H9 (cell line): ENCODE measurements at regions not wholly inside any gene's neighbourhood (a gene's known extent, or its start where the extent isn't known, plus 50 kb on each side); places are given as distances from the start of the nearest gene placed in this dataset.

Experiments used
- DNase-seq: peaks from one replicate; pipeline ENCODE4 v3.0.0-alpha.2; 2017
- H2AFZ ChIP-seq: one replicate; pipeline ENCODE4 v1.6.1; 2013; ENCODE audit warnings: mild to moderate bottlenecking, low read length, control low read depth, moderate library complexity
- H2AK5ac ChIP-seq: 2 replicates; pipeline ENCODE4 v1.6.1; 2013; ENCODE audit warnings: low read length, control low read depth, mixed read lengths; ENCODE audit not compliant: insufficient read length
- H2BK120ac ChIP-seq: one replicate; pipeline ENCODE4 v1.6.1; 2013; ENCODE audit warnings: low read depth, mild to moderate bottlenecking, low read length, control low read depth, inconsistent platforms; ENCODE audit not compliant: poor library complexity, severe bottlenecking
- H2BK12ac ChIP-seq: 2 replicates; pipeline ENCODE4 v1.6.1; 2013; ENCODE audit warnings: low read length, control low read depth, mixed read lengths, low read depth; ENCODE audit not compliant: insufficient read length
- H2BK15ac ChIP-seq: 2 replicates; pipeline ENCODE4 v1.6.1; 2013; ENCODE audit warnings: low read depth, low read length, control low read depth
- H2BK20ac ChIP-seq: one replicate; pipeline ENCODE4 v1.6.1; 2013; ENCODE audit warnings: low read depth, mild to moderate bottlenecking, low read length, control low read depth, inconsistent platforms; ENCODE audit not compliant: poor library complexity, severe bottlenecking
- H2BK5ac ChIP-seq: 2 replicates; pipeline ENCODE4 v1.6.1; 2013; ENCODE audit warnings: low read length, control low read depth, mixed read lengths; ENCODE audit not compliant: insufficient read length
- H3K14ac ChIP-seq: 2 replicates; pipeline ENCODE4 v1.6.1; 2013; ENCODE audit warnings: low read length, control low read depth; ENCODE audit not compliant: insufficient read depth
- H3K18ac ChIP-seq: 2 replicates; pipeline ENCODE4 v1.6.1; 2013; ENCODE audit warnings: low read depth, mild to moderate bottlenecking, mixed read lengths, low read length, control low read depth; ENCODE audit not compliant: insufficient read length
- H3K23ac ChIP-seq: 2 replicates; pipeline ENCODE4 v1.6.1; 2013; ENCODE audit warnings: low read length, control low read depth, mixed read lengths, low read depth; ENCODE audit not compliant: insufficient read length
- H3K23me2 ChIP-seq: 2 replicates; pipeline ENCODE4 v1.6.1; 2013; ENCODE audit warnings: low read depth, mild to moderate bottlenecking, mixed read lengths, low read length, control low read depth; ENCODE audit not compliant: insufficient read length, poor library complexity, severe bottlenecking
- H3K27ac ChIP-seq: 2 replicates; pipeline ENCODE4 v1.5.1; 2013; ENCODE audit warnings: low read length, control low read depth, mixed read lengths, low read depth; ENCODE audit not compliant: insufficient read length
- H3K27me3 ChIP-seq: 2 replicates; pipeline ENCODE4 v1.6.1; 2013; ENCODE audit warnings: low read length, control low read depth, inconsistent platforms; ENCODE audit not compliant: insufficient read depth
- H3K4ac ChIP-seq: 2 replicates; pipeline ENCODE4 v1.6.1; 2013; ENCODE audit warnings: low read depth, mild to moderate bottlenecking, control low read depth, inconsistent platforms, low read length, moderate library complexity
- H3K4me1 ChIP-seq: 2 replicates; pipeline ENCODE4 v1.6.1; 2013; ENCODE audit warnings: low read length, control low read depth, inconsistent platforms; ENCODE audit not compliant: insufficient read depth
- H3K4me2 ChIP-seq: 2 replicates; pipeline ENCODE4 v1.6.1; 2013; ENCODE audit warnings: low read length, control low read depth, mixed read lengths; ENCODE audit not compliant: insufficient read length, insufficient read depth
- H3K56ac ChIP-seq: 2 replicates; pipeline ENCODE4 v1.6.1; 2013; ENCODE audit warnings: low read depth, mild to moderate bottlenecking, mixed read lengths, low read length, control low read depth; ENCODE audit not compliant: insufficient read length
- H3K79me1 ChIP-seq: 2 replicates; pipeline ENCODE4 v1.6.1; 2013; ENCODE audit warnings: low read depth, mild to moderate bottlenecking, moderate library complexity, low read length, control low read depth, inconsistent platforms; ENCODE audit not compliant: insufficient read depth, poor library complexity, severe bottlenecking
- H3K79me2 ChIP-seq: 2 replicates; pipeline ENCODE4 v1.6.1; 2013; ENCODE audit warnings: low read length, control low read depth, inconsistent platforms; ENCODE audit not compliant: insufficient read depth
- H3K9ac ChIP-seq: 2 replicates; pipeline ENCODE4 v1.6.1; 2013; ENCODE audit warnings: low read length, control low read depth, mixed read lengths; ENCODE audit not compliant: insufficient read length; ENCODE audit errors: extremely low read depth
- H3K9me3 ChIP-seq: one replicate; pipeline ENCODE4 v1.6.1; 2013; ENCODE audit warnings: low read depth, low read length, inconsistent platforms; ENCODE audit not compliant: control insufficient read depth
- H3T11ph ChIP-seq: one replicate; pipeline ENCODE4 v1.6.1; 2013; ENCODE audit warnings: mild to moderate bottlenecking, low read length, control low read depth, inconsistent platforms
- H4K20me1 ChIP-seq: one replicate; pipeline ENCODE4 v1.6.1; 2013; ENCODE audit not compliant: control insufficient read depth, insufficient read length, insufficient read depth
- H4K5ac ChIP-seq: 2 replicates; pipeline ENCODE4 v1.6.1; 2013; ENCODE audit warnings: low read depth, mild to moderate bottlenecking, mixed read lengths, low read length, control low read depth; ENCODE audit not compliant: insufficient read length
- H4K8ac ChIP-seq: replicated peaks from 2 replicates; pipeline ENCODE4 v1.6.1; 2013; ENCODE audit warnings: low read length, control low read depth, mixed read lengths, low read depth; ENCODE audit not compliant: insufficient read length
- H4K91ac ChIP-seq: 2 replicates; pipeline ENCODE4 v1.6.1; 2013; ENCODE audit warnings: low read depth, mild to moderate bottlenecking, moderate library complexity, mixed read lengths, low read length, control low read depth; ENCODE audit not compliant: insufficient read length
- H3K27ac Mint-ChIP-seq, 3 experiments: 2 replicates in 2 of 3; 3 replicates in 1 of 3; pipeline ENCODE4 v1.8.0; 2020 to 2021; ENCODE audit warnings: mixed read lengths in 3 of 3, mild to moderate bottlenecking in 1 of 3, moderate library complexity in 1 of 3
- H3K27me3 Mint-ChIP-seq: 2 replicates; pipeline ENCODE4 v1.8.0; 2021; ENCODE audit warnings: low read depth, mild to moderate bottlenecking, moderate library complexity, mixed read lengths
- H3K36me3 Mint-ChIP-seq, 3 experiments: 2 replicates in 2 of 3; 3 replicates in 1 of 3; pipeline ENCODE4 v1.8.0; 2020 to 2021; ENCODE audit warnings: low read depth in 3 of 3, mixed read lengths in 3 of 3; ENCODE audit not compliant: insufficient read depth in 1 of 3
- H3K4me1 Mint-ChIP-seq, 2 experiments: 2 replicates each; pipeline ENCODE4 v1.8.0; 2020; ENCODE audit warnings: mixed read lengths in 2 of 2
- H3K4me3 Mint-ChIP-seq, 2 experiments: 2 replicates in 1 of 2; 3 replicates in 1 of 2; pipeline ENCODE4 v1.8.0; 2020 to 2021; ENCODE audit warnings: mild to moderate bottlenecking in 2 of 2, mixed read lengths in 2 of 2, moderate library complexity in 1 of 2
- H3K9me3 Mint-ChIP-seq, 2 experiments: 2 replicates in 1 of 2; 3 replicates in 1 of 2; pipeline ENCODE4 v1.8.0; 2020; ENCODE audit warnings: mild to moderate bottlenecking in 2 of 2, mixed read lengths in 2 of 2, moderate library complexity in 1 of 2
- WGBS: extraction: QIAGEN DNeasy Blood & Tissue Kit; methylation state at CpG from one replicate; pipeline ENCODE4 v1.1.7; 2013; ENCODE audit warnings: missing lambda C conversion rate, low lambda C conversion rate, mixed read lengths; ENCODE audit not compliant: insufficient read length; ENCODE audit errors: extremely low coverage; 5-methylcytosine and 5-hydroxymethylcytosine counted together
- TF ChIP-seq, protein P1 (sequence below): fragments of 200-600 bp; sonication (generic); conservative IDR thresholded peaks from 3 replicates; pipeline ENCODE4 v1.8.0; 2021; ENCODE audit warnings: antibody characterized with exemption, mild to moderate bottlenecking

DNA sequence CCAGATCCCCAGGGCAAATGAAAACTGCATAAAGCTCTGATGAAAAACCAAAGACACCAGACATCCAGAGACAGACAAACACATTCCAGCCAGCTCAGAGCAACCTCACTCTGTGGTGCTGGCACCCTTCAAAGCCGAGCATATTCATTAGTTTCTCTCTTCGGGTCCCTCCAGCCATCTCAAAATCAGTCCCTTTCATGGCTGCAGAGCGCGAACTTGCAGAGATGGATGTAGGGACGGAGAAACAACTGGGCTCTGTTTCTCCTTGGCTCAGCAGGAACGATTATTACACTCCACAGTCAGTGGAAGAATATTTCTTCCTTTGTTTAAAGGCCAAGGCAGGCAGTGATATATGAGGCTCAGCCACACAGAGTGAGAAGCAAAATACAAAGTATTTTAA lies 50.4 kb upstream of the SYN2 start:
- no peaks in the 10 kb centered on the region for H3K4me1 ChIP-seq
- no peaks in the 10 kb centered on the region for H3K36me3 Mint-ChIP-seq

More for the DNA sequence above, 50.4 kb upstream of the SYN2 start:
- Mint-ChIP-seq H3K4me1 (no peaks in the 10 kb centered on the region), H3K27me3 (no peaks in the 10 kb centered on the region; the same call in 1 of the 2 replicates), H3K27ac (no peak overlapping the region), H3K9me3 (no peaks in the 10 kb centered on the region), H3K4me3 (no peak overlapping the region)
- Histone ChIP-seq H2BK15ac (no peak overlapping the region), H4K8ac (no peak overlapping the region), H3K4ac (no peak overlapping the region), H4K91ac (no peak overlapping the region), H3K23me2 (no peaks in the 10 kb centered on the region), H3K4me2 (no peak overlapping the region), H3K79me2 (no peaks in the 10 kb centered on the region), H2BK20ac (no peak overlapping the region), H4K20me1 (no peaks in the 10 kb centered on the region), H2BK12ac (no peak overlapping the region), H3K56ac (no peak overlapping the region), H2AFZ (no peak overlapping the region), H4K5ac (no peak overlapping the region), H3T11ph (no peak overlapping the region), H3K27me3 (no peaks in the 10 kb centered on the region), H3K23ac (no peak overlapping the region), H2AK5ac (no peak overlapping the region), H3K18ac (no peak overlapping the region), H2BK120ac (no peak overlapping the region), H3K27ac (no peak overlapping the region), H3K9ac (no peak overlapping the region), H3K79me1 (no peaks in the 10 kb centered on the region), H2BK5ac (no peak overlapping the region), H3K9me3 (no peaks in the 10 kb centered on the region), H3K14ac (no peak overlapping the region)
- no CpG with 5 or more reads among the region's 6 CpGs for WGBS
- no peak for DNase-seq
- TF ChIP-seq, protein P1, sequence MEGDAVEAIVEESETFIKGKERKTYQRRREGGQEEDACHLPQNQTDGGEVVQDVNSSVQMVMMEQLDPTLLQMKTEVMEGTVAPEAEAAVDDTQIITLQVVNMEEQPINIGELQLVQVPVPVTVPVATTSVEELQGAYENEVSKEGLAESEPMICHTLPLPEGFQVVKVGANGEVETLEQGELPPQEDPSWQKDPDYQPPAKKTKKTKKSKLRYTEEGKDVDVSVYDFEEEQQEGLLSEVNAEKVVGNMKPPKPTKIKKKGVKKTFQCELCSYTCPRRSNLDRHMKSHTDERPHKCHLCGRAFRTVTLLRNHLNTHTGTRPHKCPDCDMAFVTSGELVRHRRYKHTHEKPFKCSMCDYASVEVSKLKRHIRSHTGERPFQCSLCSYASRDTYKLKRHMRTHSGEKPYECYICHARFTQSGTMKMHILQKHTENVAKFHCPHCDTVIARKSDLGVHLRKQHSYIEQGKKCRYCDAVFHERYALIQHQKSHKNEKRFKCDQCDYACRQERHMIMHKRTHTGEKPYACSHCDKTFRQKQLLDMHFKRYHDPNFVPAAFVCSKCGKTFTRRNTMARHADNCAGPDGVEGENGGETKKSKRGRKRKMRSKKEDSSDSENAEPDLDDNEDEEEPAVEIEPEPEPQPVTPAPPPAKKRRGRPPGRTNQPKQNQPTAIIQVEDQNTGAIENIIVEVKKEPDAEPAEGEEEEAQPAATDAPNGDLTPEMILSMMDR: no peak
